Fibroblast of mammary gland (primary cell): ENCODE measurements at regions not wholly inside any gene's neighbourhood (a gene's known extent, or its start where the extent isn't known, plus 50 kb on each side); places are given as distances from the start of the nearest gene placed in this dataset.

Experiments used
- DNase-seq: peaks from one replicate; pipeline ENCODE4 v3.0.0-alpha.2; 2010; ENCODE audit warnings: low read depth
- H3K4me3 ChIP-seq: 2 replicates; pipeline ENCODE4 v1.5.1; 2011; ENCODE audit warnings: low read depth, mild to moderate bottlenecking, low read length, moderate library complexity; ENCODE audit not compliant: control insufficient read depth
- TF ChIP-seq, protein P1 (sequence below): conservative IDR thresholded peaks from 2 replicates; pipeline ENCODE4 v1.5.1; 2011; ENCODE audit warnings: low read depth, low read length, inconsistent platforms; ENCODE audit not compliant: control insufficient read depth, insufficient read depth

DNA sequence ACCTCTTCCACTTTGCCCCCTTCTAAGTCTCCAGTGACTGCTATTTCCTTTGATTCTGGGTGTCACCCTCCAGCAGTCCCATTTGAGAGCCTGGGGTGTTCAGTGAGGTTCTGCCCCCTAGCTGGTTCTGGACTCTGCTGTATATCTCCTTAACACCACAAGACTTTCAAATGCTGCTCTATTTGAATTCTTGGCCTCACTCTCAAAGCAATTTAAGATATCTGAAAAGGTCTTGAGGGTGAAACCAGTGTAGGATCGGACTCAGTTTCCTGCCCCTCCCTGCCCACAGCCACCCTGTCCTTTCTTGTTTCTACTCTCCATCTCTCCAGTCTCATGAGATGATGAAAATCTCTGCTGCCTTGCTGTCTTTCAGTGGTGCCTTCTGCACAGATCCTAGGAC, 280.9 kb downstream of the TENT4A start:
- DNase-seq: no peak
- H3K4me3 ChIP-seq: no peak overlapping the region
- TF ChIP-seq, protein P1, sequence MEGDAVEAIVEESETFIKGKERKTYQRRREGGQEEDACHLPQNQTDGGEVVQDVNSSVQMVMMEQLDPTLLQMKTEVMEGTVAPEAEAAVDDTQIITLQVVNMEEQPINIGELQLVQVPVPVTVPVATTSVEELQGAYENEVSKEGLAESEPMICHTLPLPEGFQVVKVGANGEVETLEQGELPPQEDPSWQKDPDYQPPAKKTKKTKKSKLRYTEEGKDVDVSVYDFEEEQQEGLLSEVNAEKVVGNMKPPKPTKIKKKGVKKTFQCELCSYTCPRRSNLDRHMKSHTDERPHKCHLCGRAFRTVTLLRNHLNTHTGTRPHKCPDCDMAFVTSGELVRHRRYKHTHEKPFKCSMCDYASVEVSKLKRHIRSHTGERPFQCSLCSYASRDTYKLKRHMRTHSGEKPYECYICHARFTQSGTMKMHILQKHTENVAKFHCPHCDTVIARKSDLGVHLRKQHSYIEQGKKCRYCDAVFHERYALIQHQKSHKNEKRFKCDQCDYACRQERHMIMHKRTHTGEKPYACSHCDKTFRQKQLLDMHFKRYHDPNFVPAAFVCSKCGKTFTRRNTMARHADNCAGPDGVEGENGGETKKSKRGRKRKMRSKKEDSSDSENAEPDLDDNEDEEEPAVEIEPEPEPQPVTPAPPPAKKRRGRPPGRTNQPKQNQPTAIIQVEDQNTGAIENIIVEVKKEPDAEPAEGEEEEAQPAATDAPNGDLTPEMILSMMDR: no peak

DNA sequence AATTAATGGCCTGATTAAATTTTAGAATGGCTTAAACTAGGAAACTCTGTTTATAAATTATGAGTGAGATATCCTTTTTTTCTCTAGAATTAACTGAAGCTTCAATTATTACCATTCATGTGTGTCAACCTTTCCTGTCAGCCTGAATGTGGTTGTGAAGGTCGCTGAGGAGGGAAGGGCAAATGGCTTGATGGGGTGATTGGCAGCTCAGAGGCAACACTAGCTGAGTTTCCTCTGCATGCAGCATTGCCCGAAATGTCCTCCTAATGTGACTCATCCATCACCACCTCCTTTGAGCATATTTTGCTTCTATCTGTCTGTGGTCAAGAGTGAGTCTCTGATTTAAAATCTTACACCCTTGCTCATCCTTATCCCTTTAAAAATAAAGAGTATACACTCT, 281.9 kb downstream of the TENT4A start:
- H3K4me3 ChIP-seq: no peak overlapping the region
- DNase-seq: no peak
- TF ChIP-seq, protein P1: no peak

DNA sequence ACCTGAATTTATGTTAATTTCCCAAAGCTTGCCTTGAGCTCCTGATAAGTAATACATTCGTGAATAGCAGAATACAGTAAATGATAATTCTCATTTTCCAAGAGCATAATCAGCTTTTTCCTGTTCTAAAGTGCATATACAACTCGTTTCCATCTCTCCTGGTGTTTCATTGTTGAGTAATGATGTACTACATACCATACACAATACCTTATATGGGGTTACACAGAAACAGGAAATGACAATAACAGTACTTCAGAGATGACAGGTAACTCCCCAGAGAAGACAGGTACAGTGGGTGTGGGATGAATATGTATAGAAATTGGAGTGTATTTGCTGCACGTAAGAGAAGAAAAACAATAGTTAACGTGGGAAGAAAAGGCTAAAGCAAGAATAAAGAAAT, 287.1 kb downstream of the TENT4A start:
- TF ChIP-seq, protein P1: no peak
- no peak overlapping the region for H3K4me3 ChIP-seq
- DNase-seq: no peak

DNA sequence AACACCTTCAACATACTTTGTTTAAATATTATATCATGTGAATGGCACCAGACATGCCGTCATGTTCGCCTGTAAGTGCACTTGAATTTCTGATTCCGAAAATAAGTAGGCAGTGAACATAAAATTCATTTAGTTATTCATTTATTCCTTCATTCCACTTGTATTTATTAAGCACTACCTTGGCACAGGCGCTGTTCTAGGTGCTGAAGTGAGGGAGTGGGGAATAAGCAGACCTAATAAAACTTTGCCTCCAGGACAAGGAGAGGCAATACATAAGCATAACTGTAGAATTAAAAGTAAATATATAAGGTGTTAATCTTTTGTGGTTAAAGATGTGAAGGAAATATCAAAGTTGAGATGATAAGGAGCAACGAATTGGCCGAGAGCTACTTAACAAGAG, 297.4 kb downstream of the TENT4A start:
- no peak for DNase-seq
- TF ChIP-seq, protein P1: no peak
- H3K4me3 ChIP-seq: no peak overlapping the region

DNA sequence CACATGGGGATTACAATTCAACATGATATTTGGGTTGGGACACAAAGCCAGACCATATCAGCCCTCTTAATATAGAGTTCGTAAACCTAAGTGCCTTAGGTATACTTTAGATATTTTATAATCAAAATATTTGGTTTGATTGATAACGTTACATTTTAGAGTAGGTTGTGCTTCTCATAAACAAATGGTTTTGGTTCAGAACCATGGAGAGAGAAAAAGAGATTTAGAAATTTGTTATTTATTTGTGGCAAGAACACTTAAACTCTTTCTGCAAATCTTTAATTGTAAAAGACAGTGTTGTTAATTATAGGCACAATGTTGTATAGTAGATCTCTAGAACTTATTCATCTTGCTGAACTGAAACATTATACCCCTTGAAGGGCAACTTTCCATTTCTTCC, 298.8 kb downstream of the TENT4A start:
- H3K4me3 ChIP-seq: no peak overlapping the region
- no peak for DNase-seq
- TF ChIP-seq, protein P1: no peak

DNA sequence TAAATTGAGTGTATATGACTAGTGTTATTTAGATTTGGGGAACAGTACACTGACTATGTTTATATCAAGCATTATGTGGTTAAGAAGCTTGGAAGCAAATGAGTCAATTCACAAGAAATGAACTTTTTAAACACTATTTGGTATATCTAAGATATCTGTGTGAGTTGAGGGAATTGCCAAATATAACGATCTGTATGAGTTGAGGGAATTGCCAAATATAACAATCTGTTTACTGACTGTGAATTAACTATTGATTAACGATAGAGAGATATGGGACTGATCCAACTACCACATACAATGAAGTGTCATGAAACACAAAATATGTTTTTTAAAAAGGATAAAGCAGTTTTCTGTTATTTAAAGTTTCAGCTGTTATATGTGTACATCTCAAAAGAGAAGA, 301.4 kb downstream of the TENT4A start:
- TF ChIP-seq, protein P1: no peak
- DNase-seq: no peak
- no peak overlapping the region for H3K4me3 ChIP-seq

DNA sequence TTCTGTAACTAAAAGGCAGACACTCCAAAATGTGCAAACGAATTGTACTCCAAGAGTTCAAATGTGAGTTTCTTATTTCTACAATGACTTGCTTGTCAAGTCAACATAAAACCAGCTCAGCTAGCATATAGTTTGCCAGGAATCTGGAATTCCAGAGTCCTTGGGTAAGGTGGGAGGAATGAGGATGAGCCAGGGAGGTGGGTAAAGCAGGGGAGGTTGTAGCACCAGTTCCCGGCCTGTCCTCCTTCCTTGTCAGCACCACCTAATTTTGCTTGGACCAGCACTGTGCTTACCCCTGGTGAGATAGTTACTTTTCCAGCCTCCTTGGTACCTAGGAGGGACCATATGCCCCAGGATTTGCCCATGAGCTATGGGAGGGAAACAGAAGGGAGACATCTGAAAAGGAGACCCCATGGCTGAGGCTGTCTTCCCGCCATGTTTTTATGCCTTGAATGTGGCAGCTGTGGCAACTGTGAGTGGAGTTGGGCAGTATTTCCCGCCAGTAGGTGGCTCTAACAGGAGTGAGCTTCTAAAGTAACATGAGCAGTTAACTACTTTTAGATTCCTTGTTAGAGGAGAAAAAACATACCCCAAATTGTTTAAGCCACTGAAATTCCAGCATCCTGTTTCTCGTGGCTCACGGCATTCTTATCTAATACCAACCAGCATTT, 302.5 kb downstream of the TENT4A start:
- no peak for DNase-seq
- H3K4me3 ChIP-seq: no peak overlapping the region
- TF ChIP-seq, protein P1: no peak
